HFFc6 (cell line): ENCODE measurements at regions not wholly inside any gene's neighbourhood (a gene's known extent, or its start where the extent isn't known, plus 50 kb on each side); places are given as distances from the start of the nearest gene placed in this dataset.
"Not testable (repeated sequence)": the region's sequence is repeated elsewhere in the genome, so short reads cannot be mapped to it uniquely, and the experiment has no call there.

Experiments
- DNase-seq: peaks from one replicate; pipeline ENCODE4 v3.0.0-alpha.2; 2018
- H3K27ac Mint-ChIP-seq: 2 replicates; pipeline ENCODE4 v1.8.0; 2020; ENCODE audit warnings: mild to moderate bottlenecking, mixed read lengths
- H3K27me3 Mint-ChIP-seq: 2 replicates; pipeline ENCODE4 v1.8.0; 2021; ENCODE audit warnings: mild to moderate bottlenecking, moderate library complexity, mixed read lengths; ENCODE audit not compliant: insufficient read depth
- H3K36me3 Mint-ChIP-seq: 2 replicates; pipeline ENCODE4 v1.8.0; 2021; ENCODE audit warnings: low read depth, mixed read lengths
- H3K4me1 Mint-ChIP-seq: 2 replicates; pipeline ENCODE4 v1.8.0; 2020; ENCODE audit warnings: low read depth, mixed read lengths
- H3K4me3 Mint-ChIP-seq: 2 replicates; pipeline ENCODE4 v1.8.0; 2020; ENCODE audit warnings: mild to moderate bottlenecking, moderate library complexity, mixed read lengths
- H3K9me3 Mint-ChIP-seq: 2 replicates; pipeline ENCODE4 v1.8.0; 2020; ENCODE audit warnings: mild to moderate bottlenecking, mixed read lengths
- CTCF ChIP-seq: fragments of 200-600 bp; sonication (generic); IDR thresholded peaks from 2 replicates; pipeline ENCODE4 v1.5.0; 2021; ENCODE audit warnings: antibody characterized with exemption, mild to moderate bottlenecking

GRCh38 chr4:53942712-53943111, 121.7 kb downstream of the CHIC2 start:
- no peaks in the 10 kb centered on the region for H3K27me3 Mint-ChIP-seq

GRCh38 chr4:53941331-53941730, 123.1 kb downstream of the CHIC2 start:
- Mint-ChIP-seq H3K27ac (no peak overlapping the region), H3K9me3 (peaks cover 17% of the 10 kb centered on the region), H3K4me3 (no peak overlapping the region), H3K4me1 (peaks cover 42% of the 10 kb centered on the region), H3K36me3 (peaks cover 19% of the 10 kb centered on the region), H3K27me3 (no peaks in the 10 kb centered on the region)
- TF ChIP-seq CTCF = no peak
- no peak for DNase-seq

More at GRCh38 chr4:53942712-53943111, 121.7 kb downstream of the CHIC2 start:
- no peak for DNase-seq
- Mint-ChIP-seq H3K4me1 (peaks cover 36% of the 10 kb centered on the region), H3K36me3 (peaks cover 19% of the 10 kb centered on the region), H3K27ac (no peak overlapping the region), H3K4me3 (no peak overlapping the region), H3K9me3 (peaks cover 17% of the 10 kb centered on the region)
- TF ChIP-seq CTCF = no peak

- peaks cover 17% of the 10 kb centered on the region for H3K9me3 Mint-ChIP-seq
- not testable (repeated sequence) for H3K27me3 Mint-ChIP-seq, H3K27ac Mint-ChIP-seq, H3K4me3 Mint-ChIP-seq, DNase-seq
- H3K36me3 Mint-ChIP-seq = peaks cover 19% of the 10 kb centered on the region
- peaks cover 54% of the 10 kb centered on the region for H3K4me1 Mint-ChIP-seq
These were observed 124.5 kb downstream of the CHIC2 start for GRCh38 chr4:53939892-53940291.

GRCh38 chr4:53937918-53938317, 126.5 kb downstream of the CHIC2 start:
- Mint-ChIP-seq H3K27ac (peak overlapping the region; percentile 71), H3K27me3 (no peaks in the 10 kb centered on the region), H3K4me3 (peak overlapping the region; percentile 52), H3K36me3 (peaks cover 19% of the 10 kb centered on the region), H3K9me3 (peaks cover 21% of the 10 kb centered on the region), H3K4me1 (peaks cover 41% of the 10 kb centered on the region)
- peak; percentile 85 for DNase-seq
- TF ChIP-seq CTCF = no peak

- no peak overlapping the region for H3K27ac Mint-ChIP-seq
- DNase-seq = no peak
- H3K4me3 Mint-ChIP-seq = no peak overlapping the region
- H3K9me3 Mint-ChIP-seq = peaks cover 21% of the 10 kb centered on the region
- TF ChIP-seq CTCF = no peak
- H3K36me3 Mint-ChIP-seq = peaks cover 19% of the 10 kb centered on the region
- no peaks in the 10 kb centered on the region for H3K27me3 Mint-ChIP-seq
- peaks cover 45% of the 10 kb centered on the region for H3K4me1 Mint-ChIP-seq
These were observed 127.1 kb downstream of the CHIC2 start for GRCh38 chr4:53937327-53937726.

- peak; percentile 55 for DNase-seq
- peaks cover 20% of the 10 kb centered on the region for H3K9me3 Mint-ChIP-seq
- peaks cover 17% of the 10 kb centered on the region for H3K36me3 Mint-ChIP-seq
These were observed 128.6 kb downstream of the CHIC2 start for GRCh38 chr4:53935780-53936179.

More at GRCh38 chr4:53935780-53936179, 128.6 kb downstream of the CHIC2 start:
- Mint-ChIP-seq H3K4me1 (peaks cover 57% of the 10 kb centered on the region), H3K27me3 (no peaks in the 10 kb centered on the region), H3K27ac (peak overlapping the region; percentile 60; the same call in 1 of the 2 replicates), H3K4me3 (peak overlapping the region; percentile 2; the same call in 1 of the 2 replicates)
- TF ChIP-seq CTCF = no peak
